Chondrocyte (in vitro differentiated cells): ENCODE measurements at regions not wholly inside any gene's neighbourhood (a gene's known extent, or its start where the extent isn't known, plus 50 kb on each side); places are given as distances from the start of the nearest gene placed in this dataset.

Source experiments
- DNase-seq: peaks from one replicate; pipeline ENCODE4 v3.0.0; 2021; ENCODE audit warnings: mixed read lengths, low spot score
- H3K27ac Mint-ChIP-seq: one replicate; pipeline ENCODE4 v1.8.0; 2021; ENCODE audit warnings: mild to moderate bottlenecking, moderate library complexity, mixed read lengths; ENCODE audit not compliant: unreplicated experiment
- H3K27me3 Mint-ChIP-seq: 2 replicates; pipeline ENCODE4 v1.8.0; 2021; ENCODE audit warnings: low read depth, mixed read lengths
- H3K36me3 Mint-ChIP-seq: 2 replicates; pipeline ENCODE4 v1.8.0; 2021; ENCODE audit warnings: low read depth, mixed read lengths
- H3K4me1 Mint-ChIP-seq: 2 replicates; pipeline ENCODE4 v1.8.0; 2021; ENCODE audit warnings: low read depth, mild to moderate bottlenecking, mixed read lengths
- H3K4me3 Mint-ChIP-seq: one replicate; pipeline ENCODE4 v1.8.0; 2021; ENCODE audit warnings: mild to moderate bottlenecking, moderate library complexity, mixed read lengths; ENCODE audit not compliant: unreplicated experiment
- H3K9me3 Mint-ChIP-seq: 2 replicates; pipeline ENCODE4 v1.8.0; 2021; ENCODE audit warnings: low read depth, mixed read lengths
- TF ChIP-seq, protein P1 (sequence below): fragments of 200-600 bp; sonication (generic); IDR thresholded peaks from 2 replicates; pipeline ENCODE4 v1.5.0; 2021; ENCODE audit warnings: antibody characterized with exemption, mild to moderate bottlenecking, moderate library complexity

DNA sequence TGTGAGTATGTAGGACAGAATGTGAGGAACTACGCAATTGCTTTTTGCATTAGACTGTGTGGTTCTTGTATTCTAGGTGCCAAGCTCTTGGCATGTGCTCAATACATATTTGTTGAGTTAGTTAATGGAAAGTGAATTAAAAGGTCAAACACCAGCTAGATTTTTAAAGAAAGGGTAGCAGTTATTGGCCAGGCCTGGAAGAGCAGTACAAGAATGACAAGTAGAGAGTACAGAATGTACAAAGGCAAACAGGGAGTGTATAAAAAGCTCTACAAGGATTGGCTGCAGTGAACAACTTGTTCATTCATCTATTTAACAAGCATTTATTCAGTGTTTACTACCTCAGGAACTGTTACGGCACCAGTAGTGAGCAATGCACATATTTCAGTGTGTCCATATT is 854.0 kb upstream of the SEL1L start:
- H3K27ac Mint-ChIP-seq = no peak overlapping the region
- TF ChIP-seq, protein P1, sequence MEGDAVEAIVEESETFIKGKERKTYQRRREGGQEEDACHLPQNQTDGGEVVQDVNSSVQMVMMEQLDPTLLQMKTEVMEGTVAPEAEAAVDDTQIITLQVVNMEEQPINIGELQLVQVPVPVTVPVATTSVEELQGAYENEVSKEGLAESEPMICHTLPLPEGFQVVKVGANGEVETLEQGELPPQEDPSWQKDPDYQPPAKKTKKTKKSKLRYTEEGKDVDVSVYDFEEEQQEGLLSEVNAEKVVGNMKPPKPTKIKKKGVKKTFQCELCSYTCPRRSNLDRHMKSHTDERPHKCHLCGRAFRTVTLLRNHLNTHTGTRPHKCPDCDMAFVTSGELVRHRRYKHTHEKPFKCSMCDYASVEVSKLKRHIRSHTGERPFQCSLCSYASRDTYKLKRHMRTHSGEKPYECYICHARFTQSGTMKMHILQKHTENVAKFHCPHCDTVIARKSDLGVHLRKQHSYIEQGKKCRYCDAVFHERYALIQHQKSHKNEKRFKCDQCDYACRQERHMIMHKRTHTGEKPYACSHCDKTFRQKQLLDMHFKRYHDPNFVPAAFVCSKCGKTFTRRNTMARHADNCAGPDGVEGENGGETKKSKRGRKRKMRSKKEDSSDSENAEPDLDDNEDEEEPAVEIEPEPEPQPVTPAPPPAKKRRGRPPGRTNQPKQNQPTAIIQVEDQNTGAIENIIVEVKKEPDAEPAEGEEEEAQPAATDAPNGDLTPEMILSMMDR = no peak
- DNase-seq = no peak
- H3K4me3 Mint-ChIP-seq = no peak overlapping the region
- peaks cover 7% of the 10 kb centered on the region for H3K9me3 Mint-ChIP-seq
- no peaks in the 10 kb centered on the region for H3K27me3 Mint-ChIP-seq
- no peaks in the 10 kb centered on the region for H3K4me1 Mint-ChIP-seq
- H3K36me3 Mint-ChIP-seq = no peaks in the 10 kb centered on the region

DNA sequence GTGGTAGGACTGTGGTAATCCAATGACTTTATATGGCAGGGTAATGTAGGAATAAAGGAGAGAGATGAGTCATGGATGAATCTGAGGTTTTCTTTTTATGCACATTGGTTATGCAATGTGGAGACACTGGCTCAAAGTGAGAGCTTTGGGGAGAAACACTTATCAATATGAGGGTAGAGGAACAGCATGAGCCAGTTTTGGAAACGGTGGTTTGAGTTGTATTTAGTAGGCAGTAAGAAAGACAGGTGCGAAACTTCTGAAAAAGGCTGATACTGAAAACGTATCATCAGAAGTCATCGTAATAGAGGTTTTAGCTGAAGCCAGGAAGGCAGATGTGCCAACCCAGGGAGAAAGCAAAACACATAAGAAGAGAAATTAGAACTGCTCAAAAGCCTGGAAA is 854.8 kb upstream of the SEL1L start:
- no peak overlapping the region for H3K4me3 Mint-ChIP-seq

DNA sequence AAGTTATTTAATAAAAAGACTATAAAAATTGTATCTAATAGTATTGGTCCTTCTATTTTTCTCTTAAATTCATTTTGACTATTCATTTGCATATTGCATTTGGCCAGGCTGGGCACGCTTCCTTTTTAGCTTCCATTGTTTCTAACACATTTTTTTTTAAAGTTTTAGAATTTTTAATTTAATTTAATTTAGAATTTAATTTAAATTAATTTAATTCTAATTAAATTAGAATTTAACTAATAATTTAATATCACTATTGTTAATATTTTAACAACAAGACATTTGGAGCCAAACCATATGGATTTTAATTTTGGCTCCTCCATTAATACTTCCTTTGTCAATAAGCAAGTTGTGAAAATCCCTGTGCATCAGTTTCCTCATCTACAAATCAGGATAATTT is 856.9 kb upstream of the SEL1L start:
- Mint-ChIP-seq H3K27ac (no peak overlapping the region), H3K9me3 (no peaks in the 10 kb centered on the region), H3K4me3 (no peak overlapping the region), H3K4me1 (no peaks in the 10 kb centered on the region), H3K36me3 (no peaks in the 10 kb centered on the region), H3K27me3 (no peaks in the 10 kb centered on the region)
- DNase-seq = no peak
- TF ChIP-seq, protein P1 = no peak

More for the DNA sequence above, 854.8 kb upstream of the SEL1L start:
- H3K4me1 Mint-ChIP-seq = no peaks in the 10 kb centered on the region
- H3K36me3 Mint-ChIP-seq = no peaks in the 10 kb centered on the region
- peaks cover 3% of the 10 kb centered on the region for H3K9me3 Mint-ChIP-seq
- no peak for DNase-seq
- no peaks in the 10 kb centered on the region for H3K27me3 Mint-ChIP-seq
- no peak overlapping the region for H3K27ac Mint-ChIP-seq
- TF ChIP-seq, protein P1 = no peak

DNA sequence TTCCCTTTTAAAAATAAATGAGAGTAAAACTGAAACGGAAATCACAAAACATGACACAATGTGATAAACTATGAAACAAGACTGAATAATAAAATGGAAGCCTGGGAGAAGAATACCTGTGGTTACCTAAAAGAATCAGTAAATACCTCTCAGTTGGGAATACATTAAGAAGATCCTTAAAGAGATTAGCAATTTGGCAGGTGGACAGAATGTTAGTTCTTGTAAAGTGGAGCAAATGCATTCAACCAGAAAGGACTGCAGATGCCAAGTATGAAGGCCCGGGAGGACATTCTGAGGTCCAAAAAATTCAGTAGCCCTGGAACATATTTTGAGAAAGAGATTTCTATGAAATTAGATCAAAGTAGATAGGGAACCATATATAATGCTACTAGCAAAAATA is 861.3 kb upstream of the SEL1L start:
- peaks cover 2% of the 10 kb centered on the region for H3K27me3 Mint-ChIP-seq
- TF ChIP-seq, protein P1 = no peak

DNA sequence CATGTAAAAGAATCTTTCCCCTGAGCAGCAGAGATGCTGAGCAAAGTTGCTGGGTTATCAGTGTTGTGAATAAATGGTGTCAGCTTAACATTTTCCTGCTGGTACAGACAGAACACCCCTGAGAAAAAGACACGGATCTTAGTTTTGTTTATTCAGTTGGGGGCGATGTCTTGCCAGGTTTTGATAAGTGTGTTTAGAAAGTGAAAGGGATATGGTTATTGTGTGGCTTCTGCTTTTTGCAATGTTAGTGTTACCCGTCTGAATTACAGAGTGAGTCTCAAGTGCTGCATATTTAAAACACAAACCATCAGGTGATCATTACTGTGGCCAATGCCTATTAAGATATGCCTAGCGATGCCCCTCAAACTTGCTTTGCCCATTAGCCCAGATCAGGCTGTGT is 864.6 kb upstream of the SEL1L start:
- H3K36me3 Mint-ChIP-seq = no peaks in the 10 kb centered on the region
- no peaks in the 10 kb centered on the region for H3K9me3 Mint-ChIP-seq
- H3K4me1 Mint-ChIP-seq = no peaks in the 10 kb centered on the region
- TF ChIP-seq, protein P1 = no peak
- no peak overlapping the region for H3K4me3 Mint-ChIP-seq
- no peak for DNase-seq
- no peak overlapping the region for H3K27ac Mint-ChIP-seq
- H3K27me3 Mint-ChIP-seq = peaks cover 2% of the 10 kb centered on the region

More for the DNA sequence above, 861.3 kb upstream of the SEL1L start:
- Mint-ChIP-seq H3K9me3 (no peaks in the 10 kb centered on the region), H3K27ac (no peak overlapping the region), H3K36me3 (no peaks in the 10 kb centered on the region), H3K4me3 (no peak overlapping the region), H3K4me1 (no peaks in the 10 kb centered on the region)
- no peak for DNase-seq
